HG03159 (cell line): ENCODE measurements at regions not wholly inside any gene's neighbourhood (a gene's known extent, or its start where the extent isn't known, plus 50 kb on each side); places are given as distances from the start of the nearest gene placed in this dataset.

ENCODE experiments used
- ATAC-seq: cut with Tn5 transposase; IDR thresholded peaks from one replicate; pipeline ENCODE4 v1.9.1; 2021; ENCODE audit warnings: mild to moderate bottlenecking, moderate library complexity; ENCODE audit not compliant: unreplicated experiment

GRCh38 chr2:41865263-41865662 lies 182.6 kb upstream of the PKDCC start:
- no peak for ATAC-seq

- ATAC-seq, result no peak
These were observed 180.3 kb upstream of the PKDCC start for GRCh38 chr2:41867553-41867952.

- ATAC-seq, result no peak
These were observed 178.1 kb upstream of the PKDCC start for GRCh38 chr2:41869542-41870264.

GRCh38 chr2:41870265-41870585 lies 177.6 kb upstream of the PKDCC start:
- no peak for ATAC-seq

- ATAC-seq, result no peak
These were observed 176.7 kb upstream of the PKDCC start for GRCh38 chr2:41871080-41871479.

- ATAC-seq, result no peak
These were observed 175.2 kb upstream of the PKDCC start for GRCh38 chr2:41872646-41873045.

GRCh38 chr2:41873102-41874031 lies 174.5 kb upstream of the PKDCC start:
- no peak for ATAC-seq

- no peak for ATAC-seq
These were observed 170.6 kb upstream of the PKDCC start for GRCh38 chr2:41877114-41877678.

- ATAC-seq, result no peak
These were observed 169.8 kb upstream of the PKDCC start for GRCh38 chr2:41878056-41878455.

- no peak for ATAC-seq
These were observed 169.0 kb upstream of the PKDCC start for GRCh38 chr2:41878716-41879234.

GRCh38 chr2:41879235-41879916 lies 168.4 kb upstream of the PKDCC start:
- no peak for ATAC-seq

GRCh38 chr2:41880561-41881243 lies 167.1 kb upstream of the PKDCC start:
- ATAC-seq, result no peak

- no peak for ATAC-seq
These were observed 166.6 kb upstream of the PKDCC start for GRCh38 chr2:41881249-41881648.

- ATAC-seq, result no peak
These were observed 163.1 kb upstream of the PKDCC start for GRCh38 chr2:41884718-41885117.

GRCh38 chr2:41886145-41886664 lies 161.6 kb upstream of the PKDCC start:
- no peak for ATAC-seq

GRCh38 chr2:41886757-41887156 lies 161.1 kb upstream of the PKDCC start:
- no peak for ATAC-seq

GRCh38 chr2:41890341-41890740 lies 157.5 kb upstream of the PKDCC start:
- no peak for ATAC-seq

- no peak for ATAC-seq
These were observed 155.3 kb upstream of the PKDCC start for GRCh38 chr2:41892476-41892875.

GRCh38 chr2:41894563-41895333 lies 153.1 kb upstream of the PKDCC start:
- no peak for ATAC-seq

- ATAC-seq, result no peak
These were observed 152.5 kb upstream of the PKDCC start for GRCh38 chr2:41895334-41895664.
